Stimulated activated CD8-positive, alpha-beta memory T cell treated with anti-CD3 and anti-CD28 coated beads, Interleukin-2, amount 100 ng/mL, for 1 hour (primary cell): ENCODE measurements at regions not wholly inside any gene's neighbourhood (a gene's known extent, or its start where the extent isn't known, plus 50 kb on each side); places are given as distances from the start of the nearest gene placed in this dataset.

Experiments used
- DNase-seq, 2 donors: peaks; one replicate each; pipeline ENCODE4 v3.0.0-alpha.2; 2020; ENCODE audit warnings: low read depth in 2 of 2

DNA sequence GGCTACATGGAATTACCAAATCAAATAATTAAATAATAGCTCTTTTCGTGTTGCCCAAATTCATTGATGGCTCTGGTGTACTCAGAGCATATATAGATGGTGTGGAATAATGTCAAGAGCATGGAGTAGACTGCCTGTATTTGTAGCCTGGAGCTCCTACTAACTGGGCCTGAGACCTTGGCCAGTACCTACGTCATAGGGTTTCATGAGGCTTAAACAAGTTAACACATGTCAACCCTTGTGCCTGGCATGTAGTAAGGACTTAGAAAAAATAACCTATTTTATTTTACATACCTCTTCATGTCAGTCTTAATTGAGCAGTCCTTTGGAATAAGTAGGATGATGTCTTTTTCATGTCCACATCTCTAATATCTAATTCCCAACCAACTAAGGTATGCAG is 223.7 kb upstream of the DPH6 start:
- DNase-seq: no peak

DNA sequence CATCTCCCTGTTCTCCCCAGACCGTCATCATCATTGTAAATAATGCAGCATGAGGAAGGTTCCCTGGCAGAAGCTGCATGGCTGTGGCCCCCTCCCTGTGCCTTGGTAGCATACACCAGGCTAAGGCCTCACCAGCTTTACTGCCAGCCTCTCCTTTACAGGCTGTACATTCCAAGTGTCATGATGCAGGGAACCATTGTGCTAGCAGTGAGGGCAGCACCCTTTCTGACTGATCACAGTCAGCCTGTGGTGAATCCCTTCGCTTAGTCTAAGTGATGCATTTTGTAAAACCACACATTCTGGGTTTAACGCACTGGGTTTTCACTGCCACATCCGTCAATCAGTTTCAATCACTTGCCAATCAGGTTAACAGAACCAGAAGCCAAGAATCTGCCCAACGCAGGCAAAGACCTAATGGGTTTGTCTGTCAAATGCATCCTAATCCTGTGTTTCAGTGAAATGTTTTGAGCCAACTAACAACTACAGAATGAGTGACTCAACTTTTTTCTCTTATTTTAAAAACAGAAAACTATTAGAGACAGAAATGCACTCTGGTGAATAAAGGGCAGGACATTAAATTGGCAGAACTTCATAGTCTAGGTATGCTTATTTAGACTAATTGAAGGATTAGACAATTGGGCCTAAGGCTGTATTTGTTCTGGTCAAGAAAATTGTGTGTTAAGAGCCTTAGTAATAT is 225.9 kb upstream of the DPH6 start:
- no peak for DNase-seq

DNA sequence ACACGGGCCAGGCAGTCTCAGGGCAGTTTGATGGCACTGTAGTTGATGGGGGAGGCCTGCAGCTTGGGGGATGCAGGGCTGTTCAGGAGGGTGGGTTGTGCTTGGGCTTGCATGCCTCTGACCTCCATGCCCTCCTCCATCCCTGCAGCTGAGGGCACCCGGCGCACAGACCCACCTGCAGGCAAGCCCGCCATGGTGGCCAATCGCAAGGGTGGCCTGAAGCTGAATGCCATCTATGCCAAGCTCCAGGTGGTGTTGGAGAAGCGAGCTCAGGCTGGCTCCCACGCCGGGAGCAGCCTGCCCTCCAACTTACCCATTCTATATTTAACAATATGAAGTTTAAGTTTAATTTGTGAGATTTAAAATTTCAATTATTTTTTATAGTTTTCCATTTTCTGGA is 228.7 kb upstream of the DPH6 start:
- no peak for DNase-seq

DNA sequence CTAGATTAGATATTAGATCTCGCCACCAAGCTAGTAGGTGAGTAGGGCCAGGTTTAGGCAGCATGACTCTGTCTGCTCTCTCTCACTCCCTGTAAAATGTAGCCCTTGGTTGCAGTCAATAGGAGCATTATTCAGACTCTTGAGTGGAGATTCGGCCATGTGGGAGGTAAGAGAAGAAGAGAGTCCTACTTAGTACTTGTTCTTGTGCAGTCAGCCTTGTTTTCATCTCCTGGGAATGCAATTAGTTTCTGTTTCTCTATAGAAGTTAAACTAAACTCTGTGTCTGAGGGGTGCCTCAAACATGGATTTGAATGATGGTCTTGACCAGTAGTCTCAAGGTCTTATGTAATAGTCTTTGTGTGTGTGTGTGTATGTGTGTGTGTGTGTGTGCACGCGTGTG is 229.5 kb upstream of the DPH6 start:
- no peak for DNase-seq

DNA sequence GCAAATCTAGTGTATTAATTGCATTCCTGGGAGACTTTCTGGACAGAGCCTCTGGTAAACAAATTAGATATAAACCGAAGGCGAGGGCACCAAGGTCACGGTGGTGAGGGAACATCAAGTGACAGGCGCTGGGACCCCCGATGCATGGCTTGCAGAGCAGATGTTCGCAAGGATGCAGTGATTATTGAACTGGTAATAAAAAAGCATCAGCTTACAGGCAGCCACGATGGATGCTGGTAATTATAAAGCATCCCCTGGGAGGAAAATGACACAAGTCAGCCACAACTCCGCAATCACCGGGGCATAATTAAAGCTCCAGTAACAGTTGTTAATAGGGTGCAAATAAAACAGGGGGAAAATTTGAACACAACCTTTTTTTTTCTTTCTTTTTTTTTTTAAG is 231.1 kb upstream of the DPH6 start:
- no peak for DNase-seq

DNA sequence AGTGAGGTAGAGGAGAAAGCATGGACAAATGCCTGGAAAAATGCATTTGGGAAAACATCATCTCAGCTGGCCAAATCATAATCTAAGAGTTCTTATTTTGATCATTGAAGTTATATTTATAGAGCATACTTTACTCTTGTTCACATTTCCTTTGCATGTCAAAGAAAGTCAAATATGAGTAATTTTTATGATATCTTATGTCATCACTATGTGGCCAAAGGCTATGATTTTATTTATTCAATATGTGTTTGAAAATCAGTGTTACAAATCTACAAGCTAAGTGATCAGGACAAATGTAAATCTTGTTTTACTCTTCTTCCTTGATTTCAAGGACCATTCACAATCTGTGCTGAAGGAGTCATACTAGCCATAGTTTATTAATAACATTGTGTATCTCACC is 237.2 kb upstream of the DPH6 start:
- DNase-seq: no peak

DNA sequence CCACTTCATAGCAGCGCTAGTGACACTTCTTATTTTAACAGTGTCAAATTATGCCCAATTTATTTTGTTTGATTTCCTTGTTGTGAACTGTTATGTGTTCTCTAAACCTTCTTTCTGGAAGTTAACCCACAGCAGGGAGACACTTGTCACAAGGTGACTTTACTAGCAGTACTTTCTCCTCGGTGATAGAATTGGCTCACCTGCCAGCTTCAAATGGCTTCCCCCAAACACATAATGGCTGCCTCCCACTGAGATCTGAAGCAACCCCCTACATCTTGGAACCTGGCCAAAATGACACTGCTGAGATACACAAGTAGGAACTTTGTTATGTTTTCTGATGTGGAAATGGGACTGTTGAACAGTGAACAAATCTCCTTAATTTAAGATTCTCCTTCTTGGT is 238.8 kb upstream of the DPH6 start:
- DNase-seq: no peak

DNA sequence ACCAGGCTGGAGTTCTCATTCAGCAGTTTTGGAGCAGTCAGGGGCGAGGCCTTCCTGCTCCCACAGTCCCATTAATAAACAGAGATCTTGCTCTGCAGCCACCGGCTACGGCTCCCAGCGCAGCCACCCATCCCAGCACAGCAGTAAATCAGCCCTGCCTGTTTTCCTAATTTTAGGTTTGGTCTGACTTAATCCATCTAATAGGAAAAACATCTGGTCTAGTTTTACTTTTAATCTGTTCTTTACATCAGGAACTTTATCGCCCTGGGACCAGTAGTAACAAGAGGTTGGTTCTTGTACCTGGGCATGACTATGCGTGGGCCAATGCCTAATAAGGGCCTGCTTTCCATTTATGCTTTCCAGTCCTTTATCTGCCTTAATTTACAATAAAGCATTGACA is 264.0 kb upstream of the DPH6 start:
- no peak for DNase-seq

DNA sequence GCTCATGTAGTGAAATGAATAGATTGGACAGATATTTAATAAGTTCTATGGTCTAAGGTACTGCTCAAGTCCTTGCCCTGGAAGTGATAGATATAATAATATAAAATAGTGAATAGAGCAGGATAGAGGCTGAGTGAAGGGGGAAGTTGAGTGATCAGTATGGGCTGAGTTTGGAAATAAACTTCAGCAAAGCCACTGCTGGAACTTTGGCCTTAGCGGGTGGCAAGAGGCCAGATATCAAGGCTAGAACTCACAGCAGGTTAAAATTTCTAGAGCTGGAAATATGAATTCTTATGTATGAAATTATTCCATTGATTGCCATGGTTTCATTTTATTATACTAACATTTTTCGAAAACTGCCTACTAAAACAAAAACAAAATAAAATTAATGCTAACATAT is 267.6 kb upstream of the DPH6 start:
- DNase-seq: no peak

DNA sequence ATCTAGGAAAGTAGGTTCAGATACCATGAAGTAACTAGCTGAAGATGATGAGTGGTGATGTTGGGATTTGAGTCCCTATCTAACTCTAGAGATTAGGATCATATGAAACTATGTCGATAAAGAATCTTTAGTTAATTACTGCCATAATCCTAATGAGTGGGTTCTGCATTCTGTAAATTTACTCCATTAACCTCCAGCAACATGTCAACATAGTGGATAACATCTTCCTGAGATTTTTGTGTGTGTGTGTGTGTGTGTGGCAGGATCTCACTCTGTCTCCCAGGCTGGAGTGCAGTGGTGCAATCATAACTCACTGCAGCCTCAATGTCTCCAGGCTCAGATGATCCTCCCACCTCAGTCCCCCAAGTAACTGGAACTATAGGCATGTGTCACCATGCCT is 272.9 kb upstream of the DPH6 start:
- DNase-seq: no peak

DNA sequence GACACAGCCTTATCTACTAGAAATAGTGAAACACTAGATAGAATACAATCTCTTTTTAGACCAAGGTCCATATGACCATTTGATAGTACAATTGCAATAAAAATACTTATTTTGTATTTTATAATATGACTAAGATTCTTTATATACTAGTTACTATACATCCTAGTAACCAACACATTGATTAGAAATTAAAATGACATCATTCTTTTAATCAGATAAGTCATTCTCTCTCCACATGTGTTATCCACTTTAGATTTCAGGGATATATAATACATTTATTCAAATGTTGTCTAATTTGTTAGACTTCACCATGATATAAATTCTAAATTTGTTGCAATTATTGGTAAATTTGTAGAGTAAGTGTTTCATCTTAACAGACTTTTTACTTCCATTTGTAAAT is 276.2 kb upstream of the DPH6 start:
- DNase-seq: no peak

DNA sequence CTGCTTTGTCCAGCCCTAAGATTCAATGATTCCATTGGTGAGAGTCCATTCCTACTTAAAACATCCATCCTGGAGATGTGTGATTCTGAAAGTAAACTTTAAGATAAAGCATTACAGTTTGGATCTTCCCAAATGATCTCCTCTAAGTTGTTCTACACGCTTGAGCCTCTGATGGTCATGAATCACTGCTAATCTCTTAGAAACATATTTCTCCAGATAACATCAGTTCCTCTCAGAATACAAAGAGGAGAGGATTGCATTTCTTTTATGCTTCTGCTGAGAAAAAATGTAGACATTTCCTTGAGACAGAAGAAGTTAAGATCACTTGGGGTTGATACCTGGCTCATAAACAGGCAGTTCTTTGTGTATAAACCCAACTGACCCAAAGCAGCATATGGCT is 281.2 kb upstream of the DPH6 start:
- no peak for DNase-seq

DNA sequence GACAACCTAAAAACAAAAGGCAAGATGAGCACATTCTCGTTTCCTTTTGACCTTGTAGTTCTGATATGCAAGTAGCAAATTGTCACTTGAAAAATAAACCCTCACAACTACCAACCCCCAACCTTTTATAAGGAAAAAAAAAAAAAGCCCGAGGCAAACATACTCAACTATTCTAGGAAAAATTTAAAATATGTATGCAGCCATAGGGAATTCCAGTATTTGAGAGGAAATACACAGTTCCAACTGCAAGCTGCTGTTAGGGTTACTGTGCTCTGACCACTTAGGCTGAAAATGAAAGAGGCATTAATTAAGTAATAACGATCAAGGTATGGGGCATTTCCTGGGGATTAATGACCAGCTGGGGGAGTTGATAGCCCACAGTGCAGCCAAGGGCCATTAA is 281.9 kb upstream of the DPH6 start:
- DNase-seq: no peak

DNA sequence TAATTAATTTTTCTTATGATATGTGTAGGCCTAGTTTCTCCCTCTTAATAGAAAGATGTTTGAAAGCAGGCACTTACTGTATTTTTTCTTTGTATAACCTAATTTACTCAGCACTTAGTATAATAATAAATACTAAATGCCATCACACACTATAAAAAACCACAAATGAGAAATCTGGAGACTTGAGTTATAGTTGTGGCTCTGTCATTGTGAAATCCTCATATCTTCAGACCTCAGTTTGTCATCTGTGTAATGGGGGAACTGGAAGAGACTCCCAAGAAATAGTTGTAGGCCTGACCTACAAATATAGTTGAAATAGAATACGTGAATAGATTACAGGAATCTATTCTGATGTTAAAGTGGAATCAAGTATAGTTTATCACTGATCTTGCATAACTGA is 287.6 kb upstream of the DPH6 start:
- DNase-seq: no peak

DNA sequence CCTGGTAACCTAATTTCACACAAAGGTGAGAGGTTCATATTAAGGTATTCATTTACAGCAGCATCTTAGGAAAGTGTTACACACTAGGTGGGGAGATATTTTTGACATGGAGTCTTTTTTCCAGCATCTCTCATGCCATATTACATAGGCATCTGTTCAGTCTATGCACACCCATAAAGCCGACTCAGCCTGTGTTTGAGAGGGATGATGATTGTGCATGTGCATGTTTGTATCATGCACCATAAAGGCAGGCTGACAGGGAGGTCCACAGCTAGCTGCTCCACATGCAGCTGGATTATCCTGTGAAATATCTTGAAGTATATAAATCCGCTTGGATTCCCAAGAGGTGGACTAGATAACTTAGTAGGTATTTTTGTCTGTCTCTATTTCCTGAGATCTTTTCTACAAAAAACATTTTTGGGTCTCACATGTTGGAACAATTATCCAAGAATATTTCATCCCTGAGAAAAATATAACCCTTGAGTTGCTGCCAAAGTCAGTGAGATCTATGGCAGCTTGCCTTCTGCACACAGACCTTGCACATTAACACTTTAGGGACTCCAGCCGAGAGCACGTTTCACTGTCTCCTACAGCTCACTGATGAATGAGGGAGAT is 288.4 kb upstream of the DPH6 start:
- no peak for DNase-seq

DNA sequence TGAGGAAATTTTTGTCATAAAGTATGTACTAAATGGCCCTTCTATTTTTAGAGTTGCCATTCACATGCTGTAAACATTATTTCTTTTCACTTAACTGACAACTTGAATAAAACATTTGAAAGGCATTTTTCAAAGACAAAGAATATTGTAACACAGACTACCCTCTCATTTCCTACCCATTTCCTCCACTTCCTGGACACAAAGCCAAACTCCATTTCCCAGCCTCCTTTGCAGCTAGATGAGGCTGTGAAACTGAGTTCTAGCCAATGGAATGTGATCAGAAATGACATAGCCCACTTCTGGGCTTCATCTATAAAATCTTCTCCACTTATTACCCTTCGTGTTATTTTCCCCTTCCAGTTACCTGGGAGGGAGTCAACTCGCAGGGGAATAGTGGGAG is 288.9 kb upstream of the DPH6 start:
- no peak for DNase-seq

DNA sequence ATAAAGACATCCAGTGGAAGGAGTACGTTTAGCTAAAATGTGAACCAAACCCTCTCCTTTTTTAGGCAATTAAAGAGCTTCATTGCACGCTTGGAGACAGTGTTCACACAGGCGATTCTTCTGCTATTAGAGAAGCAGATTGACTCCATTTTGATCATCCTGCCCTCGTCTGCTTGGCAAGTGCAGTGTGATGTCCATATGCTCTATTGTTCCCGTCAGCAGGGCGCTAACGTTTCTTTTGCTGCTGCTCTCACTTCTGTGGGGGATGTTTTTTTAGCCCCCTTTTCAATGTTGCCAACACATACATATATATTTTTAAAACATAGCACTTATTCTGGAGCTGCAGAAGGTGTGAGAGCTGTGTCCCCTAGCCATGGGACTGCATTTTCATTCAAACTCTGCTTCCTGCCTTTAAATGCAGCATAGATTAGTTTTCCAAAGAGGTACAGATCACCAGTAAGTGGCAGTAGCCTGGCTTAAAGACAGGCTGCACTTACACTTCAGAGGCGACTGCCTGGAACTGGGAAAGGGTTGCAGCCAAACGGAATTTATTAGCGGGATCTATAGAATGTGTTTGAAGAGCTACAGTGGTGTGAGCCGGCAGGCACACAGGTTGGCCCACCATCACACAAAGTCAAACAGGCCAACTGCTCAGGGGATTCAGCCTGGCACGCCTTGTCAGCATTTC is 292.6 kb upstream of the DPH6 start:
- no peak for DNase-seq

DNA sequence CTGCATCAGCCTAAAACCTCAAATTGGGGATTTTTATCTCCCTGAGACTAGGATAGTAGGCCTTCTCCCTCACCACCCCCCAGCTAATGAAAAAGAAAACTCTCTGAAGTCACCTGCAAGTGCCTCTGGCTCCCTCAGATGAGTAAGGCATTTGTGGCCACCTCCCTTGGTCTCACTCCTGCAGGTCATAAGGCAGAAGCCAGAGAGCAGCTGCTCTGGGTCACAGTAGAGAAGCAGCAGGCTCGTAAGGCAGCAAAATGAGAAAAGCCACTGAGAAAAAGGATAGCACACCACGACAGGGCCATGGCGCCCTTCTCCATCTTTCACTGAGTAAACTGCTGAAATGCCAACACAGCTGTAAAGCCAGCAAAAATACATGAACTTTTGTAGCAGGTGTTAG is 296.7 kb upstream of the DPH6 start:
- DNase-seq: no peak

DNA sequence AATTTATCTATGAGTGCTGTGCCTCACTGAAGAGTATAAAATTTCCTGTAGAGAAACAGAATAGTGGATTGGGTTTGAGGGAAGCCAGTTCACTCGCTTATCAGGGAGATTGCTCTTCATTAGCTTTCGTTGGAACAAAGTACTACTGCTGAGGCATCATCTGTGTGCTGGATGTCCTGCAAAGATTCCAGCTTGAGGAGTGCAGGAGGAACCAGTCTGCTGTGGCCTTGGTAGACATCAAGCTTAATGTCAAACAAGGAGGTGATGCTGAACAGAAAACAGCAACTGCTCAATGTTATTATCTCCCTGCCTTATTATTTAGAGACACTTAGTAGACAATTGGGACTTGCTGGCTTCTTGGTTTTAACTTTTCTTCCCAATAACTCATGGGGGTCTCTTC is 297.5 kb upstream of the DPH6 start:
- DNase-seq: no peak

DNA sequence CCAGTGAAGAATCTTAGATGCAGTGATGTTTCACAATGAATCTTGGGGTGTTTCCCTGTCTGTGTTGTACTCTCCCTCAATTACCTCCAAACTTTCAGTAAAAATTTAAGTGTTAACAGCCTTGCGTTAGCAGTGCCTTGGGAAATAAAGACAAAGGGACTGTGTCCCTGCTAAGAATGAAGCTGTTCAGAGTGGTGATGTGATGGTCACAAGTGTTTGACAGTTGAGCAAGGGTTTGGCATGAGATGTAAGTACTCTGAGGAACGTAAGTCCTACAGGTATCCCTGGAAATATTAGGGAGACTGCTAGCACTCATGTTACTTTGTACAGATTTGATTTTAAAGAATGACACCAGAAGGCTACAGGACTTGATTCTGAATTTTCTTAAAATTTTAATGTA is 304.3 kb upstream of the DPH6 start:
- no peak for DNase-seq

DNA sequence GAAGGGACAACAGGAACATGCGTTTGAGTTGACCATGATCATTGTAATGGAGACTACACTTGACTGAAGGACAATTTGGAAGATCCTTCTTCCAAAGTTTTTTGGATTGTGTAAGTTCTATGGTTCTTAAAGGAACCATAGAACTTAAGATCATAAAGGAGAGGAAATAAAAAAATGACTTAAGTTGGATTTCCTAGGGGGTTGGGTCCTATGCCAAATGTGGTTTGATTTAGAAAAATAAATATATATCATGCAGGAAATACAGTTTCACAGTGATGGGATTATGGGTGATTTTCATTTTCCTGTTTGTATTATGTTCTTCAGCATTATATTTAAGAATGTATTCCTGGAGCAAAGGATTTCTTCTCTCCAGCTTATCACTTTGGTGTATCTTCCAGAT is 305.5 kb upstream of the DPH6 start:
- no peak for DNase-seq

DNA sequence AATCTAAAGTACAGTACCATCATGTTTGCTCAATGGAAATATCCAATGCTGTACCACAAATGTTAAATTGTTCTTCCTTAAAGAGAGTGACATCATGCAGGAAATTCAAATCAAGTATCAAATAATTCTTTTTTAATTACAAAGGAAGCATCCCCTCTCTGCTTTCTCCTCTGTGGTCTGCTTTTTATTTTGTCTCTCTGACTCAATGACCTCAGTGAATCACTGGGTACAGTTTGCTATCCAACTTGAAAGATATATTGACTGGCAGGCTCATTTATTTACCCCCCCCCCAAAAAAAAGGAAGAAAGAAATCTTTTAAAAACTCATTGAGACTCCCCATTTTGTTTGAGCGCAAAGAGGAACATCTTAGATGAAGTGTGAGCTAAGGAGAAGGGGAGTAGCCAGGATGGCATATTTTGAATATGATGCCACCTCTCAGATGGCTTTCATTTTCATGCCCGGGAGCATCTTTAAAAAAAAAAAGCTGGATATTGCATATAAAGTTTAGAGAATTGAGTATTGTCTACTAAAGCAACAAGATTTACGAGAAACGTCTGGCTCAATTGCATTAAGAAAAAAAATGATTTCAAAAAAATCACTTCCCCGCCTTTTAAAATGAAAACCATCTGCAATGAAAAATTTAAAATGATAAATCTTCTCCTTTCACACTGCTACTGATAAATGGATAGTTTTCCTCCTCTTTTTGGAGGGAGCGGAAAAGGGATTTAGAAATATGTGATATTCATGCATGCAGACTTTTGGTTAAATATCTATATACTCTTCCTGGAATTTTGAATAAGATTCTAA is 307.1 kb upstream of the DPH6 start:
- DNase-seq: no peak

DNA sequence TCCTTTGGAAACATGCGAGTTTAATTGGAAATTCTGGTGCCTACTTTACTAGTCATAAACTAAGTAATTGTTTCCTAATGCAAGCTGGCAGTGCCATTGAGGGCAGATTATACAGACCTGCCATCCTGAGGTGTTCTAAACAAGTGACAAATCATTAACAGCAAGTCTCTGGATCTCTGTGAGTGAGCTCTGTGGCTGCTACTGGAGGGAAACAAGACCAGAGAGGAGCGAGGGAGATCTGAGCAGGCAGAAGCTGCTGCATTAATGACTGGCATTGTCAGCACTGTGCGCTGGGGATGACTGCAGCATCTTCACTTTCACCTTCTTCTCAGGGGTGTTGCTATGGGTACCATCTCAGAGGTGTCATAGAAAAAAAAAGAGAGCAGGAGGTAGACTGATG is 308.4 kb upstream of the DPH6 start:
- DNase-seq: no peak
